ENCODE measurements at regions not wholly inside any gene's neighbourhood (a gene's known extent, or its start where the extent isn't known, plus 50 kb on each side); places are given as distances from the start of the nearest gene placed in this dataset.

GRCh38 chr6:51013376-51013775 is 194.7 kb downstream of the TFAP2B start:
- Histone ChIP-seq H3K27me3 (replicated peaks) (no peaks in the 10 kb centered on the region), H3K27ac (no peak overlapping the region), H3K36me3 (replicated peaks) (no peaks in the 10 kb centered on the region), H3K4me3 (ENCODE audit: low read depth, low read length) (no peak overlapping the region)
- TF ChIP-seq, protein P1, sequence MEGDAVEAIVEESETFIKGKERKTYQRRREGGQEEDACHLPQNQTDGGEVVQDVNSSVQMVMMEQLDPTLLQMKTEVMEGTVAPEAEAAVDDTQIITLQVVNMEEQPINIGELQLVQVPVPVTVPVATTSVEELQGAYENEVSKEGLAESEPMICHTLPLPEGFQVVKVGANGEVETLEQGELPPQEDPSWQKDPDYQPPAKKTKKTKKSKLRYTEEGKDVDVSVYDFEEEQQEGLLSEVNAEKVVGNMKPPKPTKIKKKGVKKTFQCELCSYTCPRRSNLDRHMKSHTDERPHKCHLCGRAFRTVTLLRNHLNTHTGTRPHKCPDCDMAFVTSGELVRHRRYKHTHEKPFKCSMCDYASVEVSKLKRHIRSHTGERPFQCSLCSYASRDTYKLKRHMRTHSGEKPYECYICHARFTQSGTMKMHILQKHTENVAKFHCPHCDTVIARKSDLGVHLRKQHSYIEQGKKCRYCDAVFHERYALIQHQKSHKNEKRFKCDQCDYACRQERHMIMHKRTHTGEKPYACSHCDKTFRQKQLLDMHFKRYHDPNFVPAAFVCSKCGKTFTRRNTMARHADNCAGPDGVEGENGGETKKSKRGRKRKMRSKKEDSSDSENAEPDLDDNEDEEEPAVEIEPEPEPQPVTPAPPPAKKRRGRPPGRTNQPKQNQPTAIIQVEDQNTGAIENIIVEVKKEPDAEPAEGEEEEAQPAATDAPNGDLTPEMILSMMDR (IDR thresholded peaks at IDR 0.05; ENCODE audit: low read depth, low read length, missing control alignments) = no peak
- in situ Hi-C loops (cut with HindIII; ENCODE audit: low pct_ligation_motif_present, low sequenced_read_pairs) = no loop called here
- no peak for DNase-seq

GRCh38 chr6:51015394-51015793 is 196.7 kb downstream of the TFAP2B start:
- in situ Hi-C loops (cut with HindIII; ENCODE audit: low pct_ligation_motif_present, low sequenced_read_pairs) = no loop called here
- H3K36me3 ChIP-seq (replicated peaks) = no peaks in the 10 kb centered on the region
- no peak overlapping the region for H3K27ac ChIP-seq
- no peaks in the 10 kb centered on the region for H3K27me3 ChIP-seq (replicated peaks)
- TF ChIP-seq, protein P1 (IDR thresholded peaks at IDR 0.05; ENCODE audit: low read depth, low read length, missing control alignments) = no peak
- no peak for DNase-seq
- H3K4me3 ChIP-seq (ENCODE audit: low read depth, low read length) = no peak overlapping the region

DNA sequence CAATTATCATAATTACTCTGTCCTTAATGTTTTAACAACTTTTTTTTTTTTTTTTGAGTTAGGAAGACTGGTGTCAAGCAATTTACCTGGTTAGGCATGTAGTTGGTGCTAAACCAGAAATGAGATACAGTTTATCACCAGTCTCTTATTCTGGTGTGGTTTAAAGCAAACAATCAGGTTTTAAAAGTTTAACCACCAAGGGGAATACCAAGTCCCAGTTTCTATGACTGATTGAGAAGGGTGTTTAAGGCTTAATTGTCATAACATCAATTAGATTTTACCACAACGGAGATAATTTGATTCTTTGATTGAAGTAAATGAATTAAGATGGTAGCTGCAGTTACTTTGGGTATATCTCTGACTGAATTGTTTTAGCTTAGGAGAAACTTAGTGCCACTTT is 197.8 kb downstream of the TFAP2B start:
- Histone ChIP-seq H3K27me3 (replicated peaks) (no peaks in the 10 kb centered on the region), H3K4me3 (ENCODE audit: low read depth, low read length) (no peak overlapping the region), H3K36me3 (replicated peaks) (no peaks in the 10 kb centered on the region), H3K27ac (no peak overlapping the region)
- in situ Hi-C loops (cut with HindIII; ENCODE audit: low pct_ligation_motif_present, low sequenced_read_pairs) = no loop called here
- DNase-seq = no peak
- TF ChIP-seq, protein P1 (IDR thresholded peaks at IDR 0.05; ENCODE audit: low read depth, low read length, missing control alignments) = no peak

DNA sequence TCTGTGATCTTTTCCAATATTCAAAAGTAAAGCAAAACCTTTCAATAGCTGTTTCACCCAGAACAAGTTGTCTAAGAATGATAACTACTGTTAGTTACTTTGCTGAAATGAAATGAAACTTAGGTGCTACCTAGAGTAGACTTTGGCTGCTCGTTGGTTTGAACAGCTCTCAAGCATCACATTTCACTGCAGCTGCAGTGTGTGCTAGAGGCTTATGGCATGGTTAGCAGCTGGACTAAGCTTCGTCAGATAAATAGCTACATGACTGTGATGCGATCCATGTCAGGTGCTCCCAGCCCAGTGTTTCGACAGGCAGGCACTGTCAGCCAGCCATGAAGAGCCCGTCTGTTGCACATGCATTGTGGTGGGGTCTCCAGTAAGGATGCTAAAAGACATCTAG is 201.1 kb downstream of the TFAP2B start:
- in situ Hi-C loops (cut with HindIII; ENCODE audit: low pct_ligation_motif_present, low sequenced_read_pairs) = no loop called here
- no peak overlapping the region for H3K27ac ChIP-seq
- H3K27me3 ChIP-seq (replicated peaks) = no peaks in the 10 kb centered on the region
- DNase-seq = no peak
- TF ChIP-seq, protein P1 (IDR thresholded peaks at IDR 0.05; ENCODE audit: low read depth, low read length, missing control alignments) = no peak
- H3K4me3 ChIP-seq (ENCODE audit: low read depth, low read length) = no peak overlapping the region
- no peaks in the 10 kb centered on the region for H3K36me3 ChIP-seq (replicated peaks)

GRCh38 chr6:51021171-51021570 is 202.5 kb downstream of the TFAP2B start:
- TF ChIP-seq, protein P1 (IDR thresholded peaks at IDR 0.05; ENCODE audit: low read depth, low read length, missing control alignments) = no peak
- no peak overlapping the region for H3K4me3 ChIP-seq (ENCODE audit: low read depth, low read length)
- no peaks in the 10 kb centered on the region for H3K36me3 ChIP-seq (replicated peaks)
- no peak overlapping the region for H3K27ac ChIP-seq
- no peaks in the 10 kb centered on the region for H3K27me3 ChIP-seq (replicated peaks)
- DNase-seq = no peak
- in situ Hi-C loops (cut with HindIII; ENCODE audit: low pct_ligation_motif_present, low sequenced_read_pairs) = no loop called here

- no peaks in the 10 kb centered on the region for H3K36me3 ChIP-seq (replicated peaks)
- no peak overlapping the region for H3K27ac ChIP-seq
- no peaks in the 10 kb centered on the region for H3K27me3 ChIP-seq (replicated peaks)
- no peak overlapping the region for H3K4me3 ChIP-seq (ENCODE audit: low read depth, low read length)
- TF ChIP-seq, protein P1 (IDR thresholded peaks at IDR 0.05; ENCODE audit: low read depth, low read length, missing control alignments) = no peak
- DNase-seq = no peak
- in situ Hi-C loops (cut with HindIII; ENCODE audit: low pct_ligation_motif_present, low sequenced_read_pairs) = no loop called here
Measured at GRCh38 chr6:51024126-51024525, 205.5 kb downstream of the TFAP2B start.

Measured in brain microvascular endothelial cell (primary cell).